ENCODE measurements at regions not wholly inside any gene's neighbourhood (a gene's known extent, or its start where the extent isn't known, plus 50 kb on each side); places are given as distances from the start of the nearest gene placed in this dataset.

- TF ChIP-seq YY1 (IDR thresholded peaks at IDR 0.05; ENCODE audit: low read depth): no peak
- TF ChIP-seq REST (IDR thresholded peaks at IDR 0.05; ENCODE audit: low read depth): no peak
- no peak for TF ChIP-seq CREB1 (IDR thresholded peaks at IDR 0.05; ENCODE audit: low read depth)
- no peak for TF ChIP-seq TCF12 (IDR thresholded peaks at IDR 0.05; ENCODE audit: low read depth)
- TF ChIP-seq TAF1 (IDR thresholded peaks at IDR 0.05; ENCODE audit: low read depth): no peak
- TF ChIP-seq ZBTB7A (IDR thresholded peaks at IDR 0.05; ENCODE audit: low read depth): no peak
- no peak for TF ChIP-seq MAX (IDR thresholded peaks at IDR 0.05)
- no peak for TF ChIP-seq TEAD4 (IDR thresholded peaks at IDR 0.05)
- no peak for TF ChIP-seq NFIC (IDR thresholded peaks at IDR 0.05)
- TF ChIP-seq EGR1 (IDR thresholded peaks at IDR 0.05): no peak
- no peak for TF ChIP-seq RAD21 (IDR thresholded peaks at IDR 0.05; ENCODE audit: low read depth)
- no peak for TF ChIP-seq CEBPB (IDR thresholded peaks at IDR 0.05)
- TF ChIP-seq EP300 (IDR thresholded peaks at IDR 0.05; ENCODE audit: borderline replicate concordance): no peak
- no peak for TF ChIP-seq USF1 (IDR thresholded peaks at IDR 0.05)
- TF ChIP-seq FOXM1 (IDR thresholded peaks at IDR 0.05; ENCODE audit: borderline replicate concordance, low read depth): no peak
These were observed 455.9 kb downstream of the ENC1 start for GRCh38 chr5:74184649-74185048.

- TF ChIP-seq TEAD4 (IDR thresholded peaks at IDR 0.05): no peak
- no peak for TF ChIP-seq RAD21 (IDR thresholded peaks at IDR 0.05; ENCODE audit: low read depth)
- TF ChIP-seq NFIC (IDR thresholded peaks at IDR 0.05): no peak
- TF ChIP-seq REST (IDR thresholded peaks at IDR 0.05; ENCODE audit: low read depth): no peak
- no peak for TF ChIP-seq CREB1 (IDR thresholded peaks at IDR 0.05; ENCODE audit: low read depth)
- TF ChIP-seq CEBPB (IDR thresholded peaks at IDR 0.05): no peak
- TF ChIP-seq TAF1 (IDR thresholded peaks at IDR 0.05; ENCODE audit: low read depth): no peak
- TF ChIP-seq ZBTB7A (IDR thresholded peaks at IDR 0.05; ENCODE audit: low read depth): no peak
- no peak for TF ChIP-seq YY1 (IDR thresholded peaks at IDR 0.05; ENCODE audit: low read depth)
- no peak for TF ChIP-seq TCF12 (IDR thresholded peaks at IDR 0.05; ENCODE audit: low read depth)
- no peak for TF ChIP-seq EP300 (IDR thresholded peaks at IDR 0.05; ENCODE audit: borderline replicate concordance)
- no peak for TF ChIP-seq USF1 (IDR thresholded peaks at IDR 0.05)
These were observed 457.5 kb downstream of the ENC1 start for GRCh38 chr5:74183041-74183440.

GRCh38 chr5:74182603-74183002, 457.9 kb downstream of the ENC1 start:
- TF ChIP-seq NFIC (IDR thresholded peaks at IDR 0.05): no peak
- no peak for TF ChIP-seq FOXM1 (IDR thresholded peaks at IDR 0.05; ENCODE audit: borderline replicate concordance, low read depth)
- no peak for TF ChIP-seq TEAD4 (IDR thresholded peaks at IDR 0.05)
- TF ChIP-seq MAX (IDR thresholded peaks at IDR 0.05): no peak
- TF ChIP-seq ZBTB7A (IDR thresholded peaks at IDR 0.05; ENCODE audit: low read depth): no peak

GRCh38 chr5:74179701-74180100, 460.8 kb downstream of the ENC1 start:
- TF ChIP-seq MAX (IDR thresholded peaks at IDR 0.05): no peak
- TF ChIP-seq ZBTB7A (IDR thresholded peaks at IDR 0.05; ENCODE audit: low read depth): no peak
- no peak for TF ChIP-seq CREB1 (IDR thresholded peaks at IDR 0.05; ENCODE audit: low read depth)
- no peak for TF ChIP-seq YY1 (IDR thresholded peaks at IDR 0.05; ENCODE audit: low read depth)

GRCh38 chr5:74179179-74179578, 461.3 kb downstream of the ENC1 start:
- no peak for TF ChIP-seq EGR1 (IDR thresholded peaks at IDR 0.05)
- no peak for TF ChIP-seq USF1 (IDR thresholded peaks at IDR 0.05)
- no peak for TF ChIP-seq ZBTB7A (IDR thresholded peaks at IDR 0.05; ENCODE audit: low read depth)
- no peak for TF ChIP-seq FOXM1 (IDR thresholded peaks at IDR 0.05; ENCODE audit: borderline replicate concordance, low read depth)
- no peak for TF ChIP-seq TCF12 (IDR thresholded peaks at IDR 0.05; ENCODE audit: low read depth)
- no peak for TF ChIP-seq EP300 (IDR thresholded peaks at IDR 0.05; ENCODE audit: borderline replicate concordance)
- no peak for TF ChIP-seq CREB1 (IDR thresholded peaks at IDR 0.05; ENCODE audit: low read depth)
- no peak for TF ChIP-seq NFIC (IDR thresholded peaks at IDR 0.05)
- no peak for TF ChIP-seq MAX (IDR thresholded peaks at IDR 0.05)
